ENCODE measurements at regions not wholly inside any gene's neighbourhood (a gene's known extent, or its start where the extent isn't known, plus 50 kb on each side); places are given as distances from the start of the nearest gene placed in this dataset.

DNA sequence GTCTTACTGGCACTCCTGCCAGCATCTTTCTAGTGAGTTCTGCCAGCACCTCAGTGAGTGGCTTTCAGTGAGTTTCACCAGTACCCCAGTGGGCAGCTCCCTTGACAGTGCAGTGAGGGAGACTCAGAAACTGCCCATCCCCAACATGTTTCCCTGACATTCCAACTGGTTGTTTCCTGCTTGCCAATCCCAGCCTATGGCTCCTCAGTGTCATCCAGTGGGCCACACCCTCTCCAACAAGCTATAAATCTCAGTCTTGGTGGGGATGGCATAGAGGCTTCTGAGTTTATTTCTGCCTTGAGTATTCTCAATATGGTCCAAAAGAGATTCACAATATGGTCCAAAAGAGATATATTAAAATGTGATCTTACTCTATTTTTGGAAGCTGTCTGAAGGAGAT is 461.2 kb upstream of the NR3C2 start:
- TF ChIP-seq, protein P1, sequence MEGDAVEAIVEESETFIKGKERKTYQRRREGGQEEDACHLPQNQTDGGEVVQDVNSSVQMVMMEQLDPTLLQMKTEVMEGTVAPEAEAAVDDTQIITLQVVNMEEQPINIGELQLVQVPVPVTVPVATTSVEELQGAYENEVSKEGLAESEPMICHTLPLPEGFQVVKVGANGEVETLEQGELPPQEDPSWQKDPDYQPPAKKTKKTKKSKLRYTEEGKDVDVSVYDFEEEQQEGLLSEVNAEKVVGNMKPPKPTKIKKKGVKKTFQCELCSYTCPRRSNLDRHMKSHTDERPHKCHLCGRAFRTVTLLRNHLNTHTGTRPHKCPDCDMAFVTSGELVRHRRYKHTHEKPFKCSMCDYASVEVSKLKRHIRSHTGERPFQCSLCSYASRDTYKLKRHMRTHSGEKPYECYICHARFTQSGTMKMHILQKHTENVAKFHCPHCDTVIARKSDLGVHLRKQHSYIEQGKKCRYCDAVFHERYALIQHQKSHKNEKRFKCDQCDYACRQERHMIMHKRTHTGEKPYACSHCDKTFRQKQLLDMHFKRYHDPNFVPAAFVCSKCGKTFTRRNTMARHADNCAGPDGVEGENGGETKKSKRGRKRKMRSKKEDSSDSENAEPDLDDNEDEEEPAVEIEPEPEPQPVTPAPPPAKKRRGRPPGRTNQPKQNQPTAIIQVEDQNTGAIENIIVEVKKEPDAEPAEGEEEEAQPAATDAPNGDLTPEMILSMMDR (IDR thresholded peaks at IDR 0.05 in 4 of 5, conservative IDR thresholded peaks at IDR 0.05 in 1 of 5) = no peak
- TF ChIP-seq POLR2A (IDR thresholded peaks at IDR 0.05) = no peak

All from gastrocnemius medialis (tissue), 4 donors.